DND-41 (cell line): ENCODE measurements at regions not wholly inside any gene's neighbourhood (a gene's known extent, or its start where the extent isn't known, plus 50 kb on each side); places are given as distances from the start of the nearest gene placed in this dataset.

Experiments
- ATAC-seq: fragments of 200-7000 bp; cut with Tn5 transposase; 3 replicates; pipeline ENCODE4 v1.9.1; 2021; ENCODE audit warnings: low read depth; ENCODE audit not compliant: insufficient read depth
- DNase-seq: peaks from one replicate; pipeline ENCODE4 v3.0.0-alpha.2; 2020
- H2AFZ ChIP-seq: 2 replicates; pipeline ENCODE4 v1.6.0; 2012; ENCODE audit warnings: low read depth, low read length
- H3K27ac ChIP-seq: 2 replicates; pipeline ENCODE4 v1.5.1; 2012; ENCODE audit warnings: low read length, inconsistent platforms
- H3K27me3 ChIP-seq: fragments of 200-600 bp; sonication (generic); 2 replicates; pipeline ENCODE4 v1.6.0; 2012; ENCODE audit warnings: low read length, mild to moderate bottlenecking, inconsistent platforms; ENCODE audit not compliant: insufficient read depth, poor library complexity
- H3K36me3 ChIP-seq: 2 replicates; pipeline ENCODE4 v1.5.1; 2012; ENCODE audit warnings: low read length, inconsistent platforms; ENCODE audit not compliant: insufficient read depth
- H3K4me1 ChIP-seq: 2 replicates; pipeline ENCODE4 v1.5.1; 2012; ENCODE audit warnings: mild to moderate bottlenecking, low read length; ENCODE audit not compliant: insufficient read depth
- H3K4me2 ChIP-seq: 2 replicates; pipeline ENCODE4 v1.6.0; 2012; ENCODE audit warnings: mild to moderate bottlenecking, moderate library complexity, low read length, inconsistent platforms; ENCODE audit not compliant: insufficient read depth
- H3K4me3 ChIP-seq, 2 experiments: fragments of 200-600 bp in 1 of 2; shearing (Covaris generic) in 1 of 2; 2 replicates each; pipeline ENCODE4 v1.5.1; 2012 to 2016; ENCODE audit warnings: inconsistent platforms in 2 of 2, low read length in 2 of 2, mild to moderate bottlenecking in 2 of 2, low read depth in 1 of 2, moderate library complexity in 1 of 2
- H3K79me2 ChIP-seq: 2 replicates; pipeline ENCODE4 v1.6.0; 2012; ENCODE audit warnings: low read length, inconsistent platforms; ENCODE audit not compliant: insufficient read depth
- H3K9ac ChIP-seq: 2 replicates; pipeline ENCODE4 v1.6.0; 2012; ENCODE audit warnings: low read depth, mild to moderate bottlenecking, inconsistent platforms, low read length, moderate library complexity
- H3K9me3 ChIP-seq: 2 replicates; pipeline ENCODE4 v1.5.1; 2012; ENCODE audit warnings: low read length, moderate library complexity, mild to moderate bottlenecking, inconsistent platforms; ENCODE audit not compliant: insufficient read depth, severe bottlenecking
- H4K20me1 ChIP-seq: 2 replicates; pipeline ENCODE4 v1.6.0; 2012; ENCODE audit warnings: low read length; ENCODE audit not compliant: insufficient read depth
- EZH2 ChIP-seq: IDR thresholded peaks from 3 replicates; pipeline ENCODE4 v1.6.1; 2012; ENCODE audit warnings: borderline replicate concordance, low read depth, mild to moderate bottlenecking, moderate library complexity, low read length, inconsistent platforms; ENCODE audit not compliant: severe bottlenecking
- TF ChIP-seq, protein P1 (sequence below): IDR thresholded peaks from 2 replicates; pipeline ENCODE4 v1.5.1; 2012; ENCODE audit warnings: borderline replicate concordance, low read length, moderate library complexity, mild to moderate bottlenecking; ENCODE audit not compliant: poor library complexity, severe bottlenecking; ENCODE audit errors: extremely low read depth

GRCh38 chr6:139764498-139764986 lies 390.1 kb upstream of the CITED2 start:
- TF ChIP-seq, protein P1, sequence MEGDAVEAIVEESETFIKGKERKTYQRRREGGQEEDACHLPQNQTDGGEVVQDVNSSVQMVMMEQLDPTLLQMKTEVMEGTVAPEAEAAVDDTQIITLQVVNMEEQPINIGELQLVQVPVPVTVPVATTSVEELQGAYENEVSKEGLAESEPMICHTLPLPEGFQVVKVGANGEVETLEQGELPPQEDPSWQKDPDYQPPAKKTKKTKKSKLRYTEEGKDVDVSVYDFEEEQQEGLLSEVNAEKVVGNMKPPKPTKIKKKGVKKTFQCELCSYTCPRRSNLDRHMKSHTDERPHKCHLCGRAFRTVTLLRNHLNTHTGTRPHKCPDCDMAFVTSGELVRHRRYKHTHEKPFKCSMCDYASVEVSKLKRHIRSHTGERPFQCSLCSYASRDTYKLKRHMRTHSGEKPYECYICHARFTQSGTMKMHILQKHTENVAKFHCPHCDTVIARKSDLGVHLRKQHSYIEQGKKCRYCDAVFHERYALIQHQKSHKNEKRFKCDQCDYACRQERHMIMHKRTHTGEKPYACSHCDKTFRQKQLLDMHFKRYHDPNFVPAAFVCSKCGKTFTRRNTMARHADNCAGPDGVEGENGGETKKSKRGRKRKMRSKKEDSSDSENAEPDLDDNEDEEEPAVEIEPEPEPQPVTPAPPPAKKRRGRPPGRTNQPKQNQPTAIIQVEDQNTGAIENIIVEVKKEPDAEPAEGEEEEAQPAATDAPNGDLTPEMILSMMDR, result no peak
- no peak for TF ChIP-seq EZH2
- no peaks in the 10 kb centered on the region for H3K79me2 ChIP-seq
- no peak overlapping the region for H2AFZ ChIP-seq
- no peaks in the 10 kb centered on the region for H3K27me3 ChIP-seq
- no peaks in the 10 kb centered on the region for H4K20me1 ChIP-seq
- no peak overlapping the region for H3K9ac ChIP-seq
- no peak overlapping the region for H3K27ac ChIP-seq
- no peaks in the 10 kb centered on the region for H3K36me3 ChIP-seq
- H3K4me3 ChIP-seq, result no peak overlapping the region
- ATAC-seq (no peak), DNase-seq (no peak)
- no peak overlapping the region for H3K4me2 ChIP-seq
- no peaks in the 10 kb centered on the region for H3K4me1 ChIP-seq
- H3K9me3 ChIP-seq, result no peaks in the 10 kb centered on the region

DNA sequence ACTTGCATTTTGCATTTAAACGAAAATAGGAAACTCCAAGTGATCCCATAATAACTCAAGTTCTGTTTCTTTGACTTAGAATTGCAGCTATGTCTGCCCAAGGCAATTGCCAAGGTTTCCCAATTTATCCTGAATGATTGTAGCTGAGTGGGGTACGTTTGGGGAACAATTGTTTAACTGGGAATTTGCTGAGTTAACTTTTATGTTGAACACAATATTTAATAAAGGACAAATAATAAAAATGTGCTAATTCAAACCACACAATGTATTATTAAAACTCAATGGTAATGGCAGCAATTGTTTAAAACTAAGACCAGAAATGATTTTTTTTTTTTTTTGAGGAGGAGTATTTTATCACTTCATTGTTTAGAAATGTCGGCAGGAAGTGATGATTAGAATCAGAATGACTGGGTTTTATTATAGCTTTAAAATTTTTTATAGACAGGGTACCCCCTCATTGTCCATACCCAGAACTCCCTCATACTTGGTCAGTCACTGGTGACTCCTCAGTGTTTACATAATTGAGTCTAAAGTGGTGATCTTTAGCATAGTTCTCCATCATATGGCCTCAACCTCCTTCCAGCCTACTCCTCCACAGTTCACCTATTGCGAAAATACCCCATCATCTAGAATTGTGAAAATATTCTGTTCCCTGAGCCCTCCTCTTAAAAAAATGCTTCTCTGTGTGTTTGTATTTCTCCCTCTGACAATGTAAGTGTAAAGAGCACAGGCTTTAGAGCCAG lies 389.2 kb upstream of the CITED2 start:
- H3K36me3 ChIP-seq, result no peaks in the 10 kb centered on the region
- no peaks in the 10 kb centered on the region for H3K4me1 ChIP-seq
- H3K79me2 ChIP-seq, result no peaks in the 10 kb centered on the region
- no peak overlapping the region for H3K4me3 ChIP-seq
- no peak overlapping the region for H3K27ac ChIP-seq
- H2AFZ ChIP-seq, result no peak overlapping the region
- no peak for TF ChIP-seq EZH2
- TF ChIP-seq, protein P1, result no peak
- H3K9me3 ChIP-seq, result no peaks in the 10 kb centered on the region
- no peaks in the 10 kb centered on the region for H3K27me3 ChIP-seq
- ATAC-seq (no peak), DNase-seq (no peak)
- H3K4me2 ChIP-seq, result no peak overlapping the region
- H3K9ac ChIP-seq, result no peak overlapping the region
- no peaks in the 10 kb centered on the region for H4K20me1 ChIP-seq

GRCh38 chr6:139762587-139763031 lies 388.2 kb upstream of the CITED2 start:
- Histone ChIP-seq H3K79me2 (no peaks in the 10 kb centered on the region), H3K9ac (no peak overlapping the region), H3K36me3 (no peaks in the 10 kb centered on the region), H3K9me3 (no peaks in the 10 kb centered on the region), H3K27ac (no peak overlapping the region), H3K27me3 (no peaks in the 10 kb centered on the region), H3K4me3 (no peak overlapping the region), H3K4me2 (no peak overlapping the region), H2AFZ (no peak overlapping the region), H4K20me1 (no peaks in the 10 kb centered on the region), H3K4me1 (no peaks in the 10 kb centered on the region)
- DNase-seq (no peak), ATAC-seq (no peak)
- TF ChIP-seq, protein P1, result no peak
- TF ChIP-seq EZH2, result no peak
